HG02610 (cell line): ENCODE measurements at regions not wholly inside any gene's neighbourhood (a gene's known extent, or its start where the extent isn't known, plus 50 kb on each side); places are given as distances from the start of the nearest gene placed in this dataset.

Experiments
- ATAC-seq: cut with Tn5 transposase; IDR thresholded peaks from one replicate; pipeline ENCODE4 v1.9.1; 2021; ENCODE audit warnings: mild to moderate bottlenecking, moderate library complexity; ENCODE audit not compliant: unreplicated experiment

DNA sequence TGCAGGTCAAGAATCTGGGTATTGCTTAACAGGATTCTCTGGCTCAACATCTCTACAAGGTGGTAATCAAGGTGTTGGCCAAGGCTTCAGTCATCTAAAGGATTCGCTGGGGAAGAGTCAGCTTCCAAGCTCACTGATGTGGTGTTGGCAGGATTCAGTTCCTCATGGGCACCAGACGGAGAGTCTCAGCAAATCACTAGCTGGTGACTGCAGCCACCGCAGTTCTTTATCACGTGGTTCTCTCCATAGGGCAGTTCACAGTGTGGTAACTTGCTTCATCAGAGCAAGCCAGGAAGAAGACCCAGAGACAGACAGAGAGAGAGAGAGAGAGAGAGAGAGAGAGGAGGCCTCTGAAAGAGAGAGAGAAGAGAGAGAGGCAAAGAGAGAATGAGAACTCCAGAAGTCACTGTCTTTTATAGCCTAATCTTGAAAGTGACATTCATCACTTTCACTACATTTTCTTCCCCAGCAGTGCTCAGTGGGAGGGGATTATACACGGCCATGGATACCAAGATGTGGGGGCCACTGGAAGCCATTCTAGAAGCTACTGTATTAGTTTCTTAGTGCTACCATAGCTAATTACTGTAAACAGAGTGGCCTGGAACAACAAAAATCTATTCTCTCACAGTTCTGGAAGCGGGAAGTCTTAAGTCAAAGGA, 109.2 kb upstream of the SMIM23 start:
- no peak for ATAC-seq

DNA sequence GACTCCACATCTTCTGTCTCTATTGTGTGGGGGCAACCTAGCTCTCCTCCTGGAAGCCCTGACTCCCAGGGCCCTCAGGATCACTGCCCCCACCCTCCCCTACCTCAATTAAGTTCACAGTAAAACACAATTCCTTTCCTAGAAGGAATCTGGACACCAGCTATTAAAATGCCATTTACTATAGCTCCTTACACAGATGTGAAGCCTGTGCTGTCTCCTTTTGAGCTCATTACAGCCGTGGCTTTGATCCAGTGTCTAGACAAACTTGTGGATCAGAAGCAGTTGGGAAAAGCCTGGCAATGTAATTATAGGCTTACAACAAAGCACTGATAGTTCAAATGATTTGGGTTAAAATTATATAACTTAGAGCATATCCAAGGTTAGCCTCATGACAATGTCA, 107.0 kb upstream of the SMIM23 start:
- ATAC-seq, result no peak

DNA sequence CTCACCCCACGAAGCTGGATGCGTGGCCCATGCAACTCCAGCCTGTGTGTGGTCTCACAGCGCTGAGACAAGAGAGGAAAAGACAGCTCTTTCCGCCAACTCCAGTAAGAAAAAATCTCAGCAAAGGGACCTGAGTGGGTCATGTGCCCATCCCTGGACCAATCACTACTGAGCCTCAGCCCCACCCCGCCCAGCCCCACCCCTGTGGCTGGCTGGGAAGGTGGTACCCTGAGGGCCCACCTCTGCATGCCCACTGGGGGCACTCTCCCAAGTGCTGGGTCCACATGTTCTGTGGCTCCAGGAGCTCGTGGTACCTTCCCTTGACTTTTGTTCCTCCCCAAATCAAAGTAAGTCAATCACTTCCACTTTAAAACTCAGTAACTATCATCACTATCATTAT, 105.1 kb upstream of the SMIM23 start:
- ATAC-seq, result no peak

DNA sequence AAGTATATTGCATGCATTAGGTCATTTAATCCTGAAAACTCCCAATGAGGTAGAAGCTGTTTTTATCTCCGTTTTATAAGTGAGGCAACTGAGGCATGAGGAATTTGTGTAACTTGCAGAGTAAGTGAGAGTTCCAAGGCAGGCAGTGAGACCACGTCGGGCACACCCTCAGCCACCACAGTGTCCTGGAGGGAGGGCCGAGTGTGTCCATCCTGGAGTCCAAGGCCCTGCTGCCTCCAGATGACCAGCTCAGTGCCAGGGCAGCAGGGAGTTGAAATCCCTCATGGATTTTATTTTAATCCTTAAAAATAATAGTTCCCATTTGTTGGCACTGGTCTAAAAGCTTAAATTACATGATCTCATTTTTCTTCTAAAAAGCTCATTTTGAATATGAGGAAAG, 104.6 kb upstream of the SMIM23 start:
- ATAC-seq, result no peak

DNA sequence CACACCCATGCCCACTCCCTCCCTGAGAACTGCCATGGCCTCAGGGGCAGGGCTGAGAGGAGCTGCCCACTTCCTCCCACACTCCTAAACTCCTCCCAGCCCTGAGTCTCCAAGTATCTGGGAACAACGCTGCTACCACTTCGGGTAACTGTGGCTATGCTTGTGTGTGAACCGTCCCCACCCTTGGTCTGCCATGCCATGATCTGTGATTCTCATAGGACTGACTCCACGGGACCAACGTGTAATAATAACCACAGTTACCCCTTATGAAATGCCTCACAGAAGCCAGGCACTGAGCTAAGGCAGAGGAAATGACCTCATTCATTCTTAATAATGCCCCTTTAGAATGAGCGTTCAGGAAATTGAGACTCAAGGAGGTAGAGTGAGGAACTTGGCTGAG, 103.9 kb upstream of the SMIM23 start:
- ATAC-seq, result no peak

DNA sequence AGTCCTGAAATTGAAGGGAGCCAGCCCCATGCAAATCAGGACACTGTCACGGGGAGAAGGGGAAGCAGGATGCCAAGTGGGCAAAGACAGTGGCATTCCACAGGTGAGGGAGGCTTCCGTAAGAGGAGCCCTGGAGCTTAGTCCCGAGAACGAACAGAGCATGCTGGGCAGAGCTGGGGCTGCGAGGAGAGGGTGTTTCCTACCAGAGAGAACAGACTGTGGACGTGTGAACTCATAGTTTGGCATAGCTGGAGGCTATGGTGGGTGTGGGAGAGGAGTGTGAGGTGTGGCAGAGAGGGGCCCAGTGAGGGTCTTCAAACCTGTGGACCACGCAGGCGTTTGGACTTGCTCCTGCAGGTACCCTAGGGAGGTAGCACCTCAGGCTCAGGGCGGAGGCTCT, 102.8 kb upstream of the SMIM23 start:
- ATAC-seq, result no peak

DNA sequence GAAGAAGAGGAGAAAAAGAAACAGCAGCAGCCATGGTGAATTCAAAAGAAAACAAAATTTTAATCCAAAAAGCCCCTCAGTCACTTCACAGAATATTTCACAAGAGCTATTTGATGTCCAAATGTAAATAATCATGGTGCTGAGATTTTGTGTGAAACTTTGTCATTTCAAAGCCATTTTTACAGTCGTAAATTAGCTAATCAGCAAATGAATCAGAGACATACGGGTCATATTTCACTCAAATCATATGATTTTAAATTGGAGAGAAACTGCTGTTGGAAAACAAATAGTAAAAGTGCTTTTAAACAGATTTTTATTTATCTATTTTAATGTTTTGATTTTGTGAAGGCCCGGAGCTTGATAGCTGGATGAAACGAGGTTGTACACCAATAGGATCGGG, 101.4 kb upstream of the SMIM23 start:
- no peak for ATAC-seq

DNA sequence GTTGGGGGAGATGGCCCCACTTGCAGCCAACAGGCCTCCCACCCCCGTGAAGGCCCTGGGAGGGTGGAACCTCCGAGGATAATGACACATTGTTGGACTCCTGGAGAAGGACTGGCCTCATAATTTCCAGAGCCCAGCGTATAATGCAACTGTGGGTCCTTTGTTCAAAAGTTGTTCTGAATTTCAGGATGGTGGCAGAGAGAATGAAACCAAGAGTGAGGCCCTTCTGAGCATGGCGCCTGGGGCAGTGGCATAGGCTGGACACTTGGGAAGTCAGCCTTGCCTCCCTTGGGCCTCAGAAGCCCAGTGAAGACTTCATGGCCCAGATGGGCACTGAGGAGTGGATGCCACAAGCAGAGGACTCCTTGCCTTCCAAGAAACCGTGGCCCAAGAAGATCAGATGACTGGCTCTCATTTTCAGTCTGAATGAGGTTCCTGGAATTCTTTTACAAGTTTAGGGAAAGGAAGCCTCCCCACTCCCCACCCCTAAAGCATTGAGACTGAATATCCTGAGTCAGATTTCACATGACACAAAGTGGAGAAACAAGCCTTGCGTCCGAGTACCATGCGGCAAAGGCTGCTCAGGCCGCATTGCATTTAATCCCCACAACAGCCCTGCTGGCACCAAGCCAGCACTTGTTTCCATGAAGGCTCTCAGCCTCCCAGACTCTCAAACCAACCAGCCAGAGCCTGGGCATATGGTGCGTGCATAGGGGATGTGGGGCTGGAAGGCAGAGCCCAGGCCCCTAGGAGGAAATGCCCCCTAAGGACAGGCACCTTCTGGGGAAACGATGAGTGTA, 96.7 kb upstream of the SMIM23 start:
- ATAC-seq, result no peak

DNA sequence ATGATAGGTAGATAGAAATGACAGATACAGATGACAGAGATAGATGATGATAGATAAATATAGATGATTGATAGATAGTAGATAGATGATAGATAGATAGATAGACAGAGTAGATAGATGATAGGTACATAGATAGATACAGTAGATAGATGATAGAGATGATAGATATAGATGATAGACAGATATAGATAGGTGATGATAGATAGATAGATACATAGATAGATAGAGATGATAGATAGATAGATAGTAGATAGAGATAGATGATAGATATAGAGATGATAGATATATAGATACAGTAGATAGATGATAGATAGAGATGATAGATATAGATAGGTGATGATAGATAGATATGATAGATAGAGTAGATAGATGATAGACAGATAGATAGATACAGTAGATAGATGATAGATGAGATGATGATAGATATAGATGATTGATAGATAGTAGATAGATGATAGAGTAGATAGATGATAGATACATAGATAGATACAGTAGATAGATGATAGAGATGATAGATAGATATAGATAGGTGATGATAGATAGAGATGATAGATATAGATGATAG, 95.7 kb upstream of the SMIM23 start:
- ATAC-seq, result no peak

DNA sequence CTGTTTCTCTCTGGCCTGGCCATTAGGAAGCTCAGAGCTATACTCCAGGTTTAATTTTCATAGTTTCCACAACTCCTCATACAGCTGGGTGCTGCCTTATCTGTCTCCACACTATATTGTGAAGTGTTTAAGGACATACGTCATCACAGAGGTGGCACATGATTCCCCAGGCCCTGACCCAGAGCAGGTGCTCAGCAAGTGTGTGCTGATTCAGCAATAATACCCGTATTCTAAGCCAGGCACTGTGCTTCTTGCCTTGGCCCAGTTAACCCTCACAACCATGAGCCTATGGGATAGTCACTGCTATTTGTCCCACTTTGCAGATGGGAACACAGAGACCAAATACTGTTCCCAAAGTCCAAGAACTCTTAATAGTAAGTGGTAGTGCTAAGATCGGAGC, 93.5 kb upstream of the SMIM23 start:
- ATAC-seq, result no peak

DNA sequence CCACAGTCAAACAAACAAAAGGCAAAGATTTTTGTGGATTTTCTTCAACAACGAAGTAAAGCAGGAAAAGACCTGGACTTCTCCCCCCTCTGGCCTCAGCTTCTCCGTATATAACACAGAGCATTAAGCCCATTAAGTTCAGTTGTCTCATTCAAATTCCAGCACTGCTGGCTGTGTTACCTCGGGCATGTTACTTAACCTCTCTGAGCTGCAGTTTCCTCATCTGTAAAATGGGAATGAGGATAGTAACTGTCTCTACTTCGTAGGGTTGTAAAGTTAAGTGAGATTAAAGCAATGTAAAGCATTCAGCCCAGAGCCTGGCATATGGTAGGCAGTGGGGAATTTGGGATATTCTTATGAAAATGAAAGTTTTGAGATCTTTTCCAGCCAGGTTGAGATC, 92.7 kb upstream of the SMIM23 start:
- ATAC-seq, result no peak

DNA sequence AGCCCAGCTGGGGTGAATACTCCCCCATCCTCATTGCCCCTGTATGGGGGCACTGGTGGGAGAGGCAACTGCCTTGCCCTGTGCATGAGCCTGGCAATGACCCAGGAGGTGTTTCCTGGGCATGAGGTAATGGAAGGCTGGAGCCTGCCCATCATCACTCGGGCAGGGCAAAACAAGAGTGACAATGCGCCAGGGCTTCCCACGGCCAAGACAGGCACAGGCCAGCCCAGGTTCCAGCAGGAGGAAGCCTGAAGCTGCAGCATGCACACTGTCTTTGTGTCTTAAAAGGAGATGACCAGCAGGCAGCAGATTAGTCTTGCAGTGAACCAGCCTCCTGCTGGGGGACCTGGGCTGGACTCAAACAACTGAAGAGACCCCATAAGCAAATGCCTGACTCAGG, 92.2 kb upstream of the SMIM23 start:
- ATAC-seq, result no peak

DNA sequence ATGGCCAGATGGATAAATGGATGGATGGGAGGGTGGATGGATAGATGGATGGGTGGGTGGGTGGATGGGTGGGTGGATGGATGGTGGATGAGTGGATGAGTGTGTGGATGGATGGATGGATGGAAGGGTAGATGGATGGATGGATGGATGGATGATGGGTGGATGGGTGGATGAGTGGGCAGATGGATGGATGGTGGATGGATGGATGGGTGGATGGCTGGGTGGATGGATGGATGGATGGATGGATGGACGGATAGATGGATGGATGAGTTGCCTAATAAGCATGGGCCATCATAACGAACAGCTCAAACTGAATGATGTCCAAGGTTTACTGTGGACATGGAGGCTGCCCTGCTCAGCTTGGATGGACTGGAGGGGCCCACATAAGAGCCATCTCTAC, 89.8 kb upstream of the SMIM23 start:
- ATAC-seq, result no peak

DNA sequence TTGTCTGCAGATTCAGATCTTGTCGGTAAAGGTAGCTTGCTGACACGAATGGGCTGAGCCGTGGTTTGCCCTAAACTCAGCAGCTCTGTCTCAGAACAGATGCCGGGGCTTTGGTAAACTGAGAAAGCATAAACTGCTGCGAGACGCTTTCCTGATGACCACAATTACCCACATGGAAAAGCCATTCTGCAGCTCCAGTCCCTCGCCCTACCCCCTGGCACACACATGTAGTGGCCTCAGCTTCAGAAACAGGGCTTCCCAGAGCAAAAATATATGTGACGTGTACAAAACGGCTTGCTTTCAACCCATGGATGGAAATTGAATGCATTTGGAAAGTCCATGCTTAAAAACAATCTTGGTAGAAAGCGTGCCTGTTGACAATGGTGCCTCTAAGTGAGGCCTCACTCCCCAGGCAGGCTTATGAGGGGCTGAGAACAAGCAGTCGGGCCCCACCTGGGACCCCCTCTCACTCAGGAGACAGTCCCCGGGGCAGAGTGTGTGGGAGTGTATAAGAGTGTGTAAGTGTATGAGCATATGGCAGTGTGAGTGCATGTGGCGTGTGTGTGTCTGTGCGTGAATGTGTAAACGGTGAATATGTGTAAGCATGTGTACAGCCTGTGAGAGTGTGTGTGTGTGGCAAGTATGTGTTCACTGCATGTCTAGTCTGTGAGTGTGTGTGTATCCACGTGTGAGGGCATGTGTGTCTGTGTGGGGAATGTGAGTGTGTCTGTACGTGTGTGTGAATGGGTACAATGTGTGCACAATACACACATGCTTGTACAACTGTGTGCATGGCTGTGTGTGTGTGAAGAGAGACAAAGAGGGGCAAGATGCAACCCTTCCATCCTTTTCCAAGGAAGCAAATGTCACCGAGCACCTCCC, 88.2 kb upstream of the SMIM23 start:
- no peak for ATAC-seq

DNA sequence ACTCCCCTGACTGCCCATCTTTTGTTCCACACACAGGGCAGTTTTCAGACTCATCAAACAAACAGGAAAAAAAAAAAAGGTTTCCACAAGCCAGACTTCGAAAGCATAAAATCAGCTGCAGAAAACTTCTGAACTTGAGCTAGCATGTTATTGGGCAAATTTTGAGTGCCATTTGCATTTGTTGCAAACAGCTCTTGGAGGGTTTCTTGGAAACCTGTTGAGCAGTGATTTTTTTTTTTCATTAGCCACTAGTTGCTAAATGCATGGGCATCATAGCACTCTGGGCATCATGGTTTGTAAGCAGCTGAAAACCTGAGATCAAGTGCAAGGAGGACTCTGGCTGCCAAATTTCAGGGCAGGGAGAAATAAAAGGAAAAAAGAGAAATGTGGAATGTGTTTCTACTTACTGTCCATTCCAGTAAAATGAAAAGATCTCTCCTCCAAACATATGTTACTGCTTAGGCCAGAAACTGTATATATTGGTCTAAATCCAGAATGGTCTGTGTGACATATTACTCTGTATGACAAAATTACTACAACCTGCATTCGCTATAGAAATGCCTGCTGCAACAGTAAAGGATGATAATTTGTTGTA, 85.2 kb upstream of the SMIM23 start:
- no peak for ATAC-seq

DNA sequence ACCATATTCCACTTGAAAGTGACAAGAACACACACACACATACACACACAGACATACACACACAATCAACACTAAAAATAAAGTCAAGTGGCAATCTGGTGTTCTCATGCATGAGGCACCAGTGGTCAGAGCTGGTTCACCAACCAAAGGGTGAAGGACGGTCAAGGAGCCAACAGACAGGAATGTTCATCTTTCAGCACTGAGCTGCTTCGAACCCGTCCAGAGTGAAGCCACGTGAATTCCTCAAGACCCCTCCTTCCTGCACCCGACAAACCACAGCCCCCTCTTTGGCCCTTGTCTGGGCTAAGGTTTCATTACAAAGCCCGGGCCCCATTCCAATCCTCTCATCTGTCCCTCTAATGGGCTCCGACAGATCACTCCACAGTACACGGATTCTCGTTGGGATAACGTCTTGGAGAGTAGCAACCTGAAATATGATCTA, 84.5 kb upstream of the SMIM23 start:
- no peak for ATAC-seq

DNA sequence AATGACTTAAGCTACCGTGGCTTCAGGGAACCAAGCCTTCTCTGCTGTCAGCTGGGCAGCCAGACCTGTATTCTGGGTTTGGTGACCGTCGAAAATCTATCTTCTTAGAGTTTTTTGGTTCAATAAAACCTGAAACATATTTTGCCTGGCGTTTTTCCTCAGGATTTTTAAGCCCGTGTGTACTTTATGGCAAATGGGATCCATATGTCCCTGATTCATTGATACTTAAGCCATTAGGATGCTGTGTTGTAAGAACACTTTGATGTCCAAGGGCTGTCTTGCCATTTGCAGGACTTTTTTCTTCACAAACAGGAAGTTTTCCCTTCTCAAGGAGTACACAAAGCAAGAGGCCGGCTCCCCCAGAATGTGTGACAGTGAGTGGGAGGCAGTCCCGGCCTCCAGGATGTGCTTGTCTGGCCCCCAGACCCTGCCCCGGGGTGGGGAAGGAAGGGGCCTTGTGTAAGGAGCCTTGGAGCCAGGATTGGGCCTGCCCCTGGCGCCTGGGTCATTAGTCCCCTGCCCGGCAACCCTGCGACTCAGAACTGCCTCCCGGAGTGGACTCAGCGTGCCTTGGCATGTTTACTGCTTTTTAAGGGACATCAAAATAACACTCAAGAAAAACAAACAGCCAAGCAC, 83.4 kb upstream of the SMIM23 start:
- ATAC-seq, result no peak

DNA sequence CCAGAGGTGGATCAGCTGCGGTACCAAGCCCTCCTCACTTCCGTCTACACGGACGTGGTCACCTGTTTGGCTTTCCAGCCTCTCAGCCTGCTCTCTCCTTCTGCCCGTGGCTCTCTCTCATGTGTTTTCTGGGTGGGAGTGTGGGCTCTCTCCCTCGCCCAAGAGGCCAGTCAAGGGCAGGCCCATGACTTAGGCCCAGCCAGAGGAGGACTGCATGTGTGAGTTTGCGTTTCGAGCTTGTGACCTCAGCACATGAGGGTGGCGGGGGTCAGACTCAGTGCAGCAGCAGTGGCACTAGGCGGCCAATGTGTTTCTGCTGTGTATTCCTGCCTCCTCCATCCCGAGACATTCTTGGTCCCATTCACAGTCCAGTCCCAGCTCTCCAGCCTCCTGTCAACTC, 82.5 kb upstream of the SMIM23 start:
- ATAC-seq, result no peak

DNA sequence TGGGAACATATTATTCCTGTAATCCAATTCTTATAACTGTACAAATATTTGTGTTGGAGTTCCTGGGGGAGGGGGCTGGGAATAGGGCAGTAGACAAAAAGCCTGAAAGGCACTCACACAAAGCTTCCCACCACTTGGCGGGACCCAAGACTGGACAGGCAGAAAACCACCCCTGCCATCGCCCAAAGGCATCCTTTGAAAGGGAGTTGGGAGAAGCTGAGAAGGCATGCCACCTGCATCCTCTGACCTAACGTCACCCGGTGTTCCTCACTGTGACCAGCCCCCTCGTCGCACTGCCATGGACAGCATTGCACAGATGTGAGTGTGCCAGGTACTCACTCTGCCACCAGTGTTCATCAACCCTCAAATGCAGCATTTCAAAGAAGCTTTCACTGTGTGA, 80.6 kb upstream of the SMIM23 start:
- no peak for ATAC-seq

DNA sequence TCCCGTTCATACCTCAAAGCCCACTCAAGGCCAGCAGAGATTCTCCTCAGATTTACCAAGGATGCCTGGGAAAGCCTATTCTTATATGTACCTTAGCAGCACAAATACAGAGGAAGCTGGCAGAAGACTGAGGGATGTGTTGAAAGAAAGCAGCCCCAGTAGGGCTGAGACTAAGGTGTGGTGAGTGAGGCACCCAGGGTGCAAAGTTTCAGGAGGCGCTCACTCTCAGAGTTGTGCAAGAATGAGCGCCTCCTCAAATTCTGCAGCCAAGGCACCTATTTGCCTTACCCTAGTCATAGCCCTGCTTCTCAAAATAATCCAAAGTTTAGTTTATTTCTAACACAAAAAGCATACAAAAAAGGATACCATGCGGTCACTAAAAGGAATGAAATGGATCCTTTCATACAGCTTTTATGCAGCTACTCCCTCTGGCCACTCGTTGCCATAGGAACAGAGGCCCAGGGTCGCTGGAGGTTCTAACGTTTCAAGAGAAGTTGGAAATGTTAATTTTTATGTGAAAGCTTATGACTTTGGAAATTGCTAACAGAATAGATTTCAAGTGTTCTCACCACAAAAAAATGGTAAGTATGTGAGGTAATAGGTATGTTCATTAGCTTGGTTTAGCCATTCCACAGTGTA, 79.7 kb upstream of the SMIM23 start:
- no peak for ATAC-seq
